ENCODE measurements at regions not wholly inside any gene's neighbourhood (a gene's known extent, or its start where the extent isn't known, plus 50 kb on each side); places are given as distances from the start of the nearest gene placed in this dataset.

DNA sequence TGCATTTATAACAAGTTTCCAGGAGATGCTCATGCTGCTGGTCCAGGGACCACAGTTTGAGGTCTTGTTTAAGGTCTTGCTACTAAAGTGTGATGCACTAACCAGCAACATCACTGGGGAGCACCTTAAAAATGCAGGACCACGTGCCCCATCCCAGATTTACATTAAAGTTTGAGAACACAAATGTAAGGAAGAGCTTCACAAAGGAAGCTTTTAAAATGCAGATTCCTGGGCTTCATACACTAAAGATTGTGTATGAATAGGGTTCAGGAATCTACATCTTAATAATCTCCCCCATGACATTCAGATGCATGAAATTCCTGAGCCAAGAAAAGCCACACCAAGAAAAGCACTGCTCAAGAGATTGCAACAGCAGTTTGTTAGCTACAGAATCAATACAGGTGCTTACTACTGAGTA is 235.3 kb upstream of the TANK start:
- no peak overlapping the region for H3K27ac ChIP-seq (replicated peaks)
- no peaks in the 10 kb centered on the region for H3K27me3 ChIP-seq (ENCODE audit: insufficient read depth, poor library complexity, severe bottlenecking)
- no peak for DNase-seq (ENCODE audit: low read depth in 1 of 2, low spot score in 1 of 2)
- TF ChIP-seq SPI1 (IDR thresholded peaks at IDR 0.05; ENCODE audit: borderline replicate concordance, low read depth) (no peak), POLR2AphosphoS5 (IDR thresholded peaks at IDR 0.05; ENCODE audit: low read depth) (no peak), GABPA (IDR thresholded peaks at IDR 0.05; ENCODE audit: low read depth) (no peak)
- TF ChIP-seq, protein P1, sequence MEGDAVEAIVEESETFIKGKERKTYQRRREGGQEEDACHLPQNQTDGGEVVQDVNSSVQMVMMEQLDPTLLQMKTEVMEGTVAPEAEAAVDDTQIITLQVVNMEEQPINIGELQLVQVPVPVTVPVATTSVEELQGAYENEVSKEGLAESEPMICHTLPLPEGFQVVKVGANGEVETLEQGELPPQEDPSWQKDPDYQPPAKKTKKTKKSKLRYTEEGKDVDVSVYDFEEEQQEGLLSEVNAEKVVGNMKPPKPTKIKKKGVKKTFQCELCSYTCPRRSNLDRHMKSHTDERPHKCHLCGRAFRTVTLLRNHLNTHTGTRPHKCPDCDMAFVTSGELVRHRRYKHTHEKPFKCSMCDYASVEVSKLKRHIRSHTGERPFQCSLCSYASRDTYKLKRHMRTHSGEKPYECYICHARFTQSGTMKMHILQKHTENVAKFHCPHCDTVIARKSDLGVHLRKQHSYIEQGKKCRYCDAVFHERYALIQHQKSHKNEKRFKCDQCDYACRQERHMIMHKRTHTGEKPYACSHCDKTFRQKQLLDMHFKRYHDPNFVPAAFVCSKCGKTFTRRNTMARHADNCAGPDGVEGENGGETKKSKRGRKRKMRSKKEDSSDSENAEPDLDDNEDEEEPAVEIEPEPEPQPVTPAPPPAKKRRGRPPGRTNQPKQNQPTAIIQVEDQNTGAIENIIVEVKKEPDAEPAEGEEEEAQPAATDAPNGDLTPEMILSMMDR (IDR thresholded peaks at IDR 0.05; ENCODE audit: insufficient read depth, low read length): no peak
- TF ChIP-seq, protein P2, sequence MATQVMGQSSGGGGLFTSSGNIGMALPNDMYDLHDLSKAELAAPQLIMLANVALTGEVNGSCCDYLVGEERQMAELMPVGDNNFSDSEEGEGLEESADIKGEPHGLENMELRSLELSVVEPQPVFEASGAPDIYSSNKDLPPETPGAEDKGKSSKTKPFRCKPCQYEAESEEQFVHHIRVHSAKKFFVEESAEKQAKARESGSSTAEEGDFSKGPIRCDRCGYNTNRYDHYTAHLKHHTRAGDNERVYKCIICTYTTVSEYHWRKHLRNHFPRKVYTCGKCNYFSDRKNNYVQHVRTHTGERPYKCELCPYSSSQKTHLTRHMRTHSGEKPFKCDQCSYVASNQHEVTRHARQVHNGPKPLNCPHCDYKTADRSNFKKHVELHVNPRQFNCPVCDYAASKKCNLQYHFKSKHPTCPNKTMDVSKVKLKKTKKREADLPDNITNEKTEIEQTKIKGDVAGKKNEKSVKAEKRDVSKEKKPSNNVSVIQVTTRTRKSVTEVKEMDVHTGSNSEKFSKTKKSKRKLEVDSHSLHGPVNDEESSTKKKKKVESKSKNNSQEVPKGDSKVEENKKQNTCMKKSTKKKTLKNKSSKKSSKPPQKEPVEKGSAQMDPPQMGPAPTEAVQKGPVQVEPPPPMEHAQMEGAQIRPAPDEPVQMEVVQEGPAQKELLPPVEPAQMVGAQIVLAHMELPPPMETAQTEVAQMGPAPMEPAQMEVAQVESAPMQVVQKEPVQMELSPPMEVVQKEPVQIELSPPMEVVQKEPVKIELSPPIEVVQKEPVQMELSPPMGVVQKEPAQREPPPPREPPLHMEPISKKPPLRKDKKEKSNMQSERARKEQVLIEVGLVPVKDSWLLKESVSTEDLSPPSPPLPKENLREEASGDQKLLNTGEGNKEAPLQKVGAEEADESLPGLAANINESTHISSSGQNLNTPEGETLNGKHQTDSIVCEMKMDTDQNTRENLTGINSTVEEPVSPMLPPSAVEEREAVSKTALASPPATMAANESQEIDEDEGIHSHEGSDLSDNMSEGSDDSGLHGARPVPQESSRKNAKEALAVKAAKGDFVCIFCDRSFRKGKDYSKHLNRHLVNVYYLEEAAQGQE (IDR thresholded peaks at IDR 0.05; ENCODE audit: insufficient replicate concordance, low read depth): no peak
- H3K4me3 ChIP-seq (replicated peaks; ENCODE audit: insufficient read depth, low read length): no peak overlapping the region

DNA sequence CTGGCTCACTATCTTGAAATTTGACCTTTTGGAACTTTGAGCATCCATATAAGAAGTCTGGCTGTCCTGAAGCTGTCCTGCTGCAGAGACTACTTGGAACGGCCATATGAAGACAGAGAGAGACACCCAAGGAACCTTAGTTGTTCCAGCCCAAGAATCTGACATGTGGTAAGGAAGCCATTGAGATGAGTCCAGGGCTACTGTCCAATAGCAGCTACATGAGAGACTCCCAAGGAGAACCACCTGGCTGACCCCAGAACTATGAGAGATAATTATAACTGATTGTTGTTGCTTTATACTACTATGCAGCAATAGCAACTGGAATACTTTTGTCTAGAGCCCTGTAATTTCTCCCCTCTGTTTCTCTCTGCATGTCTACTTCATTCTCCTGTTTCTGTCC is 234.3 kb upstream of the TANK start:
- no peak overlapping the region for H3K27ac ChIP-seq (replicated peaks)
- TF ChIP-seq, protein P2 (IDR thresholded peaks at IDR 0.05; ENCODE audit: insufficient replicate concordance, low read depth): no peak
- TF ChIP-seq POLR2AphosphoS5 (IDR thresholded peaks at IDR 0.05; ENCODE audit: low read depth) (no peak), GABPA (IDR thresholded peaks at IDR 0.05; ENCODE audit: low read depth) (no peak), SPI1 (IDR thresholded peaks at IDR 0.05; ENCODE audit: borderline replicate concordance, low read depth) (no peak)
- TF ChIP-seq, protein P1 (IDR thresholded peaks at IDR 0.05; ENCODE audit: insufficient read depth, low read length): no peak
- no peak for DNase-seq (ENCODE audit: low read depth in 1 of 2, low spot score in 1 of 2)

DNA sequence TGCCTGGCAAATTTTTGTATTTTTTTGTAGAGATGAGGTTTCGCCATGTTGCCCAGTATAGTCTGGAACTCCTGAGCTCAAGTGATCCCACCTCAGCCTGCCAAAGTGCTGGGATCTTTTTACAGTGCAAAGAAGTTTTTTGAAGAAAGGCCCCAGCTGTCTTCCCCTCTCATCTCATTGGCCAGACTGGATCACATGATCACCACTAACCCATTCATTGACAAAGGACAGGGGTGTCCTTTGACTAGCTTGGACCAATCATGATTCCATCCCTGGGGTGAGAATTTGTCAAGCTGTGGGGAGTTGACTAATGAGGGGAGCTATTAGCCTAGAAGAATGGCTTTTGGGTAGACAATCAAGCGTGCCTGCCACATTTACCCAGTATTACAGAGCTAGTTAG is 232.9 kb upstream of the TANK start:
- H3K27me3 ChIP-seq (ENCODE audit: insufficient read depth, poor library complexity, severe bottlenecking): no peaks in the 10 kb centered on the region
- TF ChIP-seq POLR2AphosphoS5 (IDR thresholded peaks at IDR 0.05; ENCODE audit: low read depth): no peak
- TF ChIP-seq, protein P2 (IDR thresholded peaks at IDR 0.05; ENCODE audit: insufficient replicate concordance, low read depth): no peak
- H3K4me3 ChIP-seq (replicated peaks; ENCODE audit: insufficient read depth, low read length): no peak overlapping the region
- DNase-seq (ENCODE audit: low read depth in 1 of 2, low spot score in 1 of 2): no peak
- H3K27ac ChIP-seq (replicated peaks): no peak overlapping the region

More for the DNA sequence above, 234.3 kb upstream of the TANK start:
- Histone ChIP-seq H3K4me3 (replicated peaks; ENCODE audit: insufficient read depth, low read length) (no peak overlapping the region), H3K27me3 (ENCODE audit: insufficient read depth, poor library complexity, severe bottlenecking) (no peaks in the 10 kb centered on the region)
